OCI-LY7 (cell line): ENCODE measurements at regions not wholly inside any gene's neighbourhood (a gene's known extent, or its start where the extent isn't known, plus 50 kb on each side); places are given as distances from the start of the nearest gene placed in this dataset.

Experiments used
- BruUV-seq: library from RNA; stranded (reverse); fragments of 400-500 nt; replicated peaks from 2 replicates; lab custom pipeline; 2021; lab: Mats Ljungman, UMichigan
- CTCF ChIA-PET: fragments of 300-600 bp; sonication (Branson Sonifier 250); formaldehyde crosslinking; loops from one replicate; lab custom pipeline; 2022; ENCODE audit warnings: antibody characterized with exemption; ENCODE audit not compliant: unreplicated experiment; lab: Charles Lee
- POLR2A ChIA-PET: fragments of 300-600 bp; sonication (Branson Sonifier 250); formaldehyde crosslinking; loops from one replicate; lab custom pipeline; 2022; ENCODE audit warnings: antibody characterized with exemption; lab: Charles Lee
- DNase-seq: peaks from one replicate; pipeline ENCODE4 v3.0.0-alpha.2; 2015; ENCODE audit warnings: low spot score
- H2AFZ ChIP-seq: fragments of 200-600 bp; sonication (generic), shearing (Covaris generic); 2 replicates; pipeline ENCODE4 v1.6.1; 2014; ENCODE audit warnings: mild to moderate bottlenecking, antibody characterized with exemption, low read length, moderate library complexity
- H3K27ac ChIP-seq: fragments of 200-600 bp; sonication (generic); 2 replicates; pipeline ENCODE4 v1.5.1; 2014; ENCODE audit warnings: mixed run types, low read depth, mild to moderate bottlenecking, moderate library complexity, low read length, inconsistent platforms; ENCODE audit not compliant: poor library complexity, severe bottlenecking
- H3K36me3 ChIP-seq: fragments of 200-600 bp; sonication (generic); 2 replicates; pipeline ENCODE4 v1.6.1; 2014; ENCODE audit warnings: mild to moderate bottlenecking, antibody characterized with exemption, low read length, moderate library complexity, mixed read lengths; ENCODE audit not compliant: insufficient read depth
- H3K4me1 ChIP-seq: fragments of 200-600 bp; sonication (generic); 2 replicates; pipeline ENCODE4 v1.5.1; 2014; ENCODE audit warnings: mild to moderate bottlenecking, low read length; ENCODE audit not compliant: insufficient read depth, poor library complexity, severe bottlenecking
- H3K4me2 ChIP-seq: fragments of 200-600 bp; sonication (generic); 2 replicates; pipeline ENCODE4 v1.6.1; 2014; ENCODE audit warnings: mild to moderate bottlenecking, low read length
- H3K4me3 ChIP-seq: fragments of 200-600 bp; sonication (generic); 2 replicates; pipeline ENCODE4 v1.5.1; 2014; ENCODE audit warnings: mild to moderate bottlenecking, low read depth, low read length; ENCODE audit not compliant: poor library complexity, severe bottlenecking
- H3K79me2 ChIP-seq: fragments of 200-600 bp; sonication (generic); 2 replicates; pipeline ENCODE4 v1.6.1; 2016; ENCODE audit warnings: low read depth, mild to moderate bottlenecking, low read length, moderate library complexity, mixed read lengths; ENCODE audit not compliant: insufficient read depth
- H3K9me2 ChIP-seq: fragments of 200-600 bp; sonication (generic); 2 replicates; pipeline ENCODE4 v1.6.1; 2016; ENCODE audit warnings: mild to moderate bottlenecking, low read length, mixed read lengths; ENCODE audit not compliant: insufficient read depth
- H3K9me3 ChIP-seq: fragments of 200-600 bp; sonication (generic); 2 replicates; pipeline ENCODE4 v1.6.1; 2014; ENCODE audit warnings: mild to moderate bottlenecking, mixed run types, low read length, mixed read lengths
- H4K20me1 ChIP-seq: fragments of 200-600 bp; sonication (generic); 2 replicates; pipeline ENCODE4 v1.6.1; 2014; ENCODE audit warnings: mild to moderate bottlenecking, antibody characterized with exemption, low read length, moderate library complexity, mixed read lengths; ENCODE audit not compliant: insufficient read depth
- EZH2phosphoT487 ChIP-seq: fragments of 200-600 bp; sonication (generic); IDR thresholded peaks from 2 replicates; pipeline ENCODE4 v1.6.1; 2018; ENCODE audit warnings: low read depth, borderline replicate concordance, mild to moderate bottlenecking, mixed run types, antibody characterized with exemption, low read length, moderate library complexity, mixed read lengths
- intact Hi-C: fragments of 100-400 bp; cut with micrococcal nuclease; formaldehyde crosslinking; loops from one replicate; pipeline ENCODE4 v1.10.0; 2022; ENCODE audit not compliant: unreplicated experiment
- TF ChIP-seq, protein P1 (sequence below): fragments of 200-600 bp; sonication (generic); conservative IDR thresholded peaks from 2 replicates; pipeline ENCODE4 v1.5.1; 2014; ENCODE audit warnings: mild to moderate bottlenecking, antibody characterized with exemption, low read length, moderate library complexity, mixed read lengths

GRCh38 chr13:102495663-102496062 is 93.8 kb upstream of the FGF14 start:
- Histone ChIP-seq H3K9me2 (no peaks in the 10 kb centered on the region), H4K20me1 (no peaks in the 10 kb centered on the region), H3K9me3 (no peaks in the 10 kb centered on the region), H3K27ac (no peak overlapping the region), H3K36me3 (no peaks in the 10 kb centered on the region), H3K79me2 (no peaks in the 10 kb centered on the region), H3K4me2 (no peak overlapping the region), H3K4me3 (no peak overlapping the region), H3K4me1 (no peaks in the 10 kb centered on the region), H2AFZ (no peak overlapping the region)
- no TSS peak for BruUV-seq
- DNase-seq, result no peak
- ChIA-PET POLR2A (no interaction called here), CTCF (no interaction called here)
- intact Hi-C loops, result no loop called here
- TF ChIP-seq EZH2phosphoT487, result no peak

DNA sequence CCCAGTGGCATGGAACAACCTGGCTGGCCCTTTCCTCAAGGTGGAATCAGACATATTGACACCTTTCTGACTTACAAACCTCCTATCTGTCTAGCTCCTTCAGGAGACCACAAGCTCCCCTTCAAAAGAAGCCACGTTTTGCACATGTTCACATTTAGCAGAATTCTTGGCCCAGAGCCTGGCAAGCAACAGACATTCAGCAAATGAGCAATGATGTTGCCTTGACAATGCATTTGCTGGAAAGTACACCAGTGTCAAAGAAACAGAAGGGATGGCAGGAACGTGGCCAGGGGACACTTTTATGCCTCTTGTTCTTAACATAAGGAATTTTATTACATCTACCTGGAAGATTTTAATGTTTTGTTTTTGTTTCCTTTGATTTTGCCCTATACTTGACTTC is 85.5 kb upstream of the FGF14 start:
- BruUV-seq, result no TSS peak
- Histone ChIP-seq H3K9me2 (no peaks in the 10 kb centered on the region), H2AFZ (no peak overlapping the region), H4K20me1 (no peaks in the 10 kb centered on the region), H3K36me3 (no peaks in the 10 kb centered on the region), H3K27ac (no peak overlapping the region), H3K79me2 (no peaks in the 10 kb centered on the region), H3K4me2 (no peak overlapping the region), H3K4me3 (no peak overlapping the region), H3K9me3 (no peaks in the 10 kb centered on the region), H3K4me1 (no peaks in the 10 kb centered on the region)
- intact Hi-C loops, result no loop called here
- ChIA-PET CTCF (no interaction called here), POLR2A (no interaction called here)
- no peak for TF ChIP-seq EZH2phosphoT487
- TF ChIP-seq, protein P1, sequence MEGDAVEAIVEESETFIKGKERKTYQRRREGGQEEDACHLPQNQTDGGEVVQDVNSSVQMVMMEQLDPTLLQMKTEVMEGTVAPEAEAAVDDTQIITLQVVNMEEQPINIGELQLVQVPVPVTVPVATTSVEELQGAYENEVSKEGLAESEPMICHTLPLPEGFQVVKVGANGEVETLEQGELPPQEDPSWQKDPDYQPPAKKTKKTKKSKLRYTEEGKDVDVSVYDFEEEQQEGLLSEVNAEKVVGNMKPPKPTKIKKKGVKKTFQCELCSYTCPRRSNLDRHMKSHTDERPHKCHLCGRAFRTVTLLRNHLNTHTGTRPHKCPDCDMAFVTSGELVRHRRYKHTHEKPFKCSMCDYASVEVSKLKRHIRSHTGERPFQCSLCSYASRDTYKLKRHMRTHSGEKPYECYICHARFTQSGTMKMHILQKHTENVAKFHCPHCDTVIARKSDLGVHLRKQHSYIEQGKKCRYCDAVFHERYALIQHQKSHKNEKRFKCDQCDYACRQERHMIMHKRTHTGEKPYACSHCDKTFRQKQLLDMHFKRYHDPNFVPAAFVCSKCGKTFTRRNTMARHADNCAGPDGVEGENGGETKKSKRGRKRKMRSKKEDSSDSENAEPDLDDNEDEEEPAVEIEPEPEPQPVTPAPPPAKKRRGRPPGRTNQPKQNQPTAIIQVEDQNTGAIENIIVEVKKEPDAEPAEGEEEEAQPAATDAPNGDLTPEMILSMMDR, result no peak
- DNase-seq, result no peak

DNA sequence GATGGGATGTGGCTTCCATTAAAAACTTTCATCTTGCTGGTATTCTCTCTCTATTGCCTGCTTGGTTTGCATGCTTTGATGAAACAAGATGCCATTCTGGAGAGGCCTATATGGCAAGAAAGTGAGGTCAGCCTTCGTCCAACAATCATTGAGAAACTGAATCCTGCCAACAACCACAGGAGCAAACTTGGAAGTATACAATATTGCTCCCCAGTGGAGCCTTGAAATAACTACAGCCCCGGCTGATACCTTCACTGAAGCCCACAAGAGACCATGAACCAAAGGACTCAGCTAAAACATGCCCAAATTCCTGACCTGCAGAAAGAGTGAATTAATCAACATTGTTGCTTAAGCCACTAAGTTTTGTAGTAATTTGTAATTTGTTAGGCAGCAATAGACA is 82.5 kb upstream of the FGF14 start:
- TF ChIP-seq, protein P1, result 0 out of 2 replicates have a peak, but pooled peaks have one; percentile 15
- no peak for TF ChIP-seq EZH2phosphoT487
- no peaks in the 10 kb centered on the region for H4K20me1 ChIP-seq
- H3K4me2 ChIP-seq, result no peak overlapping the region
- H3K9me2 ChIP-seq, result no peaks in the 10 kb centered on the region
- no peak overlapping the region for H3K4me3 ChIP-seq
- DNase-seq, result no peak
- POLR2A ChIA-PET, result no interaction called here
- no TSS peak for BruUV-seq
- no peak overlapping the region for H2AFZ ChIP-seq
- no peaks in the 10 kb centered on the region for H3K9me3 ChIP-seq
- no peaks in the 10 kb centered on the region for H3K79me2 ChIP-seq
- intact Hi-C loops, result no loop called here
- H3K4me1 ChIP-seq, result no peaks in the 10 kb centered on the region
- no peak overlapping the region for H3K27ac ChIP-seq
- no peaks in the 10 kb centered on the region for H3K36me3 ChIP-seq
- CTCF ChIA-PET, result no interaction called here
